Activated B cell treated with CpG ODN at 0.5 μM for 24 hours (primary cell): ENCODE measurements at regions not wholly inside any gene's neighbourhood (a gene's known extent, or its start where the extent isn't known, plus 50 kb on each side); places are given as distances from the start of the nearest gene placed in this dataset.

ENCODE experiments used
- ATAC-seq: fragments of 200-7000 bp; cut with Tn5 transposase; one replicate; pipeline ENCODE4 v1.10.0; 2021; ENCODE audit warnings: low read depth, mild to moderate bottlenecking, moderate library complexity
- CTCF ChIA-PET: fragments of 350-600 bp; sonication (Branson Sonifier 250); formaldehyde crosslinking; loops from one replicate; lab custom pipeline; 2021; ENCODE audit warnings: antibody characterized with exemption; lab: Charles Lee
- POLR2A ChIA-PET: fragments of 350-600 bp; sonication (Branson Sonifier 250); formaldehyde crosslinking; loops from one replicate; lab custom pipeline; 2021; ENCODE audit warnings: antibody characterized with exemption; lab: Charles Lee
- DNase-seq: peaks from one replicate; pipeline ENCODE4 v3.0.0; 2022
- H3K27ac Mint-ChIP-seq: one replicate; pipeline ENCODE4 v1.8.0; 2020; ENCODE audit warnings: mixed read lengths
- H3K27me3 Mint-ChIP-seq: one replicate; pipeline ENCODE4 v1.8.0; 2021; ENCODE audit warnings: mixed read lengths
- H3K36me3 Mint-ChIP-seq: one replicate; pipeline ENCODE4 v1.8.0; 2021; ENCODE audit warnings: low read depth, mixed read lengths
- H3K4me1 Mint-ChIP-seq: one replicate; pipeline ENCODE4 v1.8.0; 2021; ENCODE audit warnings: mixed read lengths
- H3K4me3 Mint-ChIP-seq: one replicate; pipeline ENCODE4 v1.8.0; 2020; ENCODE audit warnings: mild to moderate bottlenecking, mixed read lengths
- H3K9me3 Mint-ChIP-seq: one replicate; pipeline ENCODE4 v1.8.0; 2020; ENCODE audit warnings: mixed read lengths
- CTCF ChIP-seq: fragments of 200-600 bp; IDR thresholded peaks from one replicate; pipeline ENCODE4 v1.8.0; 2022; ENCODE audit warnings: antibody characterized with exemption, mild to moderate bottlenecking
- intact Hi-C: fragments of 100-400 bp; cut with micrococcal nuclease; formaldehyde crosslinking; loops from one replicate; pipeline ENCODE4 v1.15.1; 2024

- ATAC-seq (no peak), DNase-seq (no peak)
- Mint-ChIP-seq H3K36me3 (no peaks in the 10 kb centered on the region), H3K4me3 (no peak overlapping the region), H3K4me1 (peaks cover 6% of the 10 kb centered on the region), H3K27me3 (peaks cover 18% of the 10 kb centered on the region), H3K9me3 (no peaks in the 10 kb centered on the region), H3K27ac (no peak overlapping the region)
- POLR2A ChIA-PET = no interaction called here
- CTCF ChIA-PET = interaction anchor here (0.6 to 5.6 kb wide), 11 partner anchors 9 to 223 kb away, joined by 3 to 51 read pairs (median 3); no protein-coding TSS in a partner anchor
- intact Hi-C loops = loop anchor here (2.0 to 5.0 kb wide), 2 partner anchors 162 to 274 kb away; no protein-coding TSS in a partner anchor
- TF ChIP-seq CTCF = no peak
Observed at GRCh38 chr17:27380551-27380950, 75.7 kb upstream of the KSR1 start.

GRCh38 chr17:27381007-27381501 is 75.2 kb upstream of the KSR1 start:
- ATAC-seq (peak; percentile 94), DNase-seq (peak; percentile 70)
- intact Hi-C loops = loop anchor here (1.0 to 5.0 kb wide), 7 partner anchors 28 to 274 kb away; partner anchors contain the start of gene KSR1
- CTCF ChIA-PET = interaction anchor here (0.6 to 5.6 kb wide), 13 partner anchors 9 to 222 kb away, joined by 3 to 51 read pairs (median 4); no protein-coding TSS in a partner anchor
- peaks cover 6% of the 10 kb centered on the region for H3K4me1 Mint-ChIP-seq
- H3K27ac Mint-ChIP-seq = no peak overlapping the region
- H3K9me3 Mint-ChIP-seq = no peaks in the 10 kb centered on the region
- peaks cover 18% of the 10 kb centered on the region for H3K27me3 Mint-ChIP-seq
- peak; percentile 35 for TF ChIP-seq CTCF
- no peaks in the 10 kb centered on the region for H3K36me3 Mint-ChIP-seq
- POLR2A ChIA-PET = no interaction called here
- no peak overlapping the region for H3K4me3 Mint-ChIP-seq

GRCh38 chr17:27382025-27382424 is 74.2 kb upstream of the KSR1 start:
- POLR2A ChIA-PET = no interaction called here
- Mint-ChIP-seq H3K4me1 (peaks cover 6% of the 10 kb centered on the region), H3K9me3 (no peaks in the 10 kb centered on the region), H3K4me3 (no peak overlapping the region), H3K27me3 (peaks cover 18% of the 10 kb centered on the region), H3K27ac (no peak overlapping the region), H3K36me3 (no peaks in the 10 kb centered on the region)
- CTCF ChIA-PET = interaction anchor here (0.8 to 5.6 kb wide), 6 partner anchors 27 to 219 kb away, joined by 3 to 51 read pairs (median 5); no protein-coding TSS in a partner anchor
- intact Hi-C loops = loop anchor here (5.0 kb wide), 1 partner anchor 160 kb away; no protein-coding TSS in a partner anchor
- no peak for TF ChIP-seq CTCF
- ATAC-seq (no peak), DNase-seq (no peak)

- H3K36me3 Mint-ChIP-seq = no peaks in the 10 kb centered on the region
- H3K27me3 Mint-ChIP-seq = peaks cover 14% of the 10 kb centered on the region
- H3K9me3 Mint-ChIP-seq = no peaks in the 10 kb centered on the region
- H3K4me3 Mint-ChIP-seq = no peak overlapping the region
- peaks cover 10% of the 10 kb centered on the region for H3K4me1 Mint-ChIP-seq
- ATAC-seq = no peak
- H3K27ac Mint-ChIP-seq = no peak overlapping the region
- no peak for TF ChIP-seq CTCF
- no peak for DNase-seq
- ChIA-PET CTCF (interaction anchor here (0.9 to 2.2 kb wide), 3 partner anchors 147 to 215 kb away, joined by 3 to 6 read pairs (median 5); no protein-coding TSS in a partner anchor), POLR2A (no interaction called here)
- intact Hi-C loops = loop anchor here (5.0 kb wide), 1 partner anchor 158 kb away; no protein-coding TSS in a partner anchor
Observed at GRCh38 chr17:27384261-27384701, 72.0 kb upstream of the KSR1 start.

- ChIA-PET CTCF (interaction anchor here (0.9 to 2.2 kb wide), 4 partner anchors 148 to 215 kb away, joined by 3 to 6 read pairs (median 4); no protein-coding TSS in a partner anchor), POLR2A (no interaction called here)
- DNase-seq (no peak), ATAC-seq (no peak)
- intact Hi-C loops = loop anchor here (5.0 kb wide), 1 partner anchor 158 kb away; no protein-coding TSS in a partner anchor
- no peak overlapping the region for H3K27ac Mint-ChIP-seq
- H3K4me3 Mint-ChIP-seq = no peak overlapping the region
- TF ChIP-seq CTCF = no peak
- peaks cover 10% of the 10 kb centered on the region for H3K27me3 Mint-ChIP-seq
- H3K4me1 Mint-ChIP-seq = peaks cover 10% of the 10 kb centered on the region
- no peaks in the 10 kb centered on the region for H3K9me3 Mint-ChIP-seq
- H3K36me3 Mint-ChIP-seq = no peaks in the 10 kb centered on the region
Observed at GRCh38 chr17:27384726-27385125, 71.5 kb upstream of the KSR1 start.
